ENCODE measurements at regions not wholly inside any gene's neighbourhood (a gene's known extent, or its start where the extent isn't known, plus 50 kb on each side); places are given as distances from the start of the nearest gene placed in this dataset.

- TF ChIP-seq, protein P1, sequence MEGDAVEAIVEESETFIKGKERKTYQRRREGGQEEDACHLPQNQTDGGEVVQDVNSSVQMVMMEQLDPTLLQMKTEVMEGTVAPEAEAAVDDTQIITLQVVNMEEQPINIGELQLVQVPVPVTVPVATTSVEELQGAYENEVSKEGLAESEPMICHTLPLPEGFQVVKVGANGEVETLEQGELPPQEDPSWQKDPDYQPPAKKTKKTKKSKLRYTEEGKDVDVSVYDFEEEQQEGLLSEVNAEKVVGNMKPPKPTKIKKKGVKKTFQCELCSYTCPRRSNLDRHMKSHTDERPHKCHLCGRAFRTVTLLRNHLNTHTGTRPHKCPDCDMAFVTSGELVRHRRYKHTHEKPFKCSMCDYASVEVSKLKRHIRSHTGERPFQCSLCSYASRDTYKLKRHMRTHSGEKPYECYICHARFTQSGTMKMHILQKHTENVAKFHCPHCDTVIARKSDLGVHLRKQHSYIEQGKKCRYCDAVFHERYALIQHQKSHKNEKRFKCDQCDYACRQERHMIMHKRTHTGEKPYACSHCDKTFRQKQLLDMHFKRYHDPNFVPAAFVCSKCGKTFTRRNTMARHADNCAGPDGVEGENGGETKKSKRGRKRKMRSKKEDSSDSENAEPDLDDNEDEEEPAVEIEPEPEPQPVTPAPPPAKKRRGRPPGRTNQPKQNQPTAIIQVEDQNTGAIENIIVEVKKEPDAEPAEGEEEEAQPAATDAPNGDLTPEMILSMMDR (IDR thresholded peaks at IDR 0.05; ENCODE audit: low read depth, low read length), result no peak
- DNase-seq (ENCODE audit: extremely low read depth, low read depth), result no peak
Measured at GRCh38 chr12:113658006-113658655, 186.5 kb upstream of the LHX5 start.

DNA sequence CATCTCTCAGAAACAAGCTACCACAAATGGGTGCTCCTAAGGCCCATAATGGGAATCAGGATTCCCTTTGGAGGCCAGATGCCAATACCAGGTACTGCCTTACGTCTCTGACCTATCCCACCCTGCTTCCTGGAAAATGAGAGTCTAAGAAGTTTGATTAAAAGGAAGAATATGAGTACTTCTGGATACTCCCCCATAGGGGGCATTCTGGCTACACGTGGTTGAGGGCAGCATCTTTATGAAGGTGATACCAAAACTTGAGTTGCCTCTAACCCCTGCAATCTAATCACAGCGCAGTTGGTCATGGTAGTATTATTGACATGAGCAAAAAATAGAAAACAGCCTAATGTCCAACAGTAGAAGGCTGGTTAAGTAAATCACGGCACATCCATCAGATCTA, 184.2 kb upstream of the LHX5 start:
- DNase-seq (ENCODE audit: extremely low read depth, low read depth), result no peak
- TF ChIP-seq, protein P1 (IDR thresholded peaks at IDR 0.05; ENCODE audit: low read depth, low read length), result no peak

GRCh38 chr12:113655479-113655878, 183.8 kb upstream of the LHX5 start:
- no peak for DNase-seq (ENCODE audit: extremely low read depth, low read depth)

GRCh38 chr12:113651662-113652061, 180.0 kb upstream of the LHX5 start:
- TF ChIP-seq, protein P1 (IDR thresholded peaks at IDR 0.05; ENCODE audit: low read depth, low read length), result no peak
- DNase-seq (ENCODE audit: extremely low read depth, low read depth), result no peak

More at GRCh38 chr12:113655479-113655878, 183.8 kb upstream of the LHX5 start:
- TF ChIP-seq, protein P1 (IDR thresholded peaks at IDR 0.05; ENCODE audit: low read depth, low read length), result no peak

GRCh38 chr12:113650476-113650875, 178.8 kb upstream of the LHX5 start:
- TF ChIP-seq, protein P1 (IDR thresholded peaks at IDR 0.05; ENCODE audit: low read depth, low read length), result no peak
- no peak for DNase-seq (ENCODE audit: extremely low read depth, low read depth)

GRCh38 chr12:113649256-113649830, 177.7 kb upstream of the LHX5 start:
- DNase-seq (ENCODE audit: extremely low read depth, low read depth), result no peak
- TF ChIP-seq, protein P1 (IDR thresholded peaks at IDR 0.05; ENCODE audit: low read depth, low read length), result no peak

GRCh38 chr12:113647048-113647447, 175.4 kb upstream of the LHX5 start:
- TF ChIP-seq, protein P1 (IDR thresholded peaks at IDR 0.05; ENCODE audit: low read depth, low read length), result no peak; the same call in none of the 2 replicates
- DNase-seq (ENCODE audit: extremely low read depth, low read depth), result no peak

All from AG09319 (cell line).